HepG2 (cell line): ENCODE measurements at regions not wholly inside any gene's neighbourhood (a gene's known extent, or its start where the extent isn't known, plus 50 kb on each side); places are given as distances from the start of the nearest gene placed in this dataset.

Experiments used
- CCAR2 ChIP-seq: fragments of 200-400 bp; formaldehyde crosslinking; optimal IDR thresholded peaks from 2 replicates; pipeline ENCODE3; 2018; ENCODE audit warnings: low read depth, mild to moderate bottlenecking, low read length, moderate library complexity
- E2F1 ChIP-seq: sonication (generic); formaldehyde crosslinking; IDR thresholded peaks from 2 replicates; pipeline ENCODE4 v1.5.0; 2020; ENCODE audit warnings: missing genetic modification reagents
- GFI1 ChIP-seq: sonication (generic); formaldehyde crosslinking; IDR thresholded peaks from 2 replicates; pipeline ENCODE4 v1.5.0; 2020; ENCODE audit warnings: missing genetic modification reagents, mild to moderate bottlenecking, borderline replicate concordance
- GPN1 ChIP-seq: sonication (generic); formaldehyde crosslinking; IDR thresholded peaks from 2 replicates; pipeline ENCODE4 v1.5.1; 2020; ENCODE audit warnings: missing genetic modification reagents, borderline replicate concordance
- HES4 ChIP-seq: sonication (generic); formaldehyde crosslinking; IDR thresholded peaks from 2 replicates; pipeline ENCODE4 v1.9.0; 2021; ENCODE audit warnings: mild to moderate bottlenecking, missing genetic modification reagents, borderline replicate concordance
- TARDBP ChIP-seq: sonication (generic); formaldehyde crosslinking; IDR thresholded peaks from 2 replicates; pipeline ENCODE4 v1.8.0; 2022; ENCODE audit warnings: mild to moderate bottlenecking, missing genetic modification reagents
- TOE1 ChIP-seq: sonication (generic); formaldehyde crosslinking; IDR thresholded peaks from 2 replicates; pipeline ENCODE4 v1.4.0; 2020; ENCODE audit warnings: mild to moderate bottlenecking, missing genetic modification reagents
- ZBTB10 ChIP-seq: sonication (generic); formaldehyde crosslinking; IDR thresholded peaks from 2 replicates; pipeline ENCODE4 v1.4.0; 2020; ENCODE audit warnings: missing genetic modification reagents, borderline replicate concordance
- ZBTB39 ChIP-seq: sonication (generic); formaldehyde crosslinking; IDR thresholded peaks from 2 replicates; pipeline ENCODE4 v1.5.0; 2020; ENCODE audit warnings: missing genetic modification reagents
- ZGPAT ChIP-seq: IDR thresholded peaks from 2 replicates; pipeline ENCODE4 v1.6.1; 2016; ENCODE audit warnings: mild to moderate bottlenecking
- ZNF34 ChIP-seq: sonication (generic); formaldehyde crosslinking; IDR thresholded peaks from 2 replicates; pipeline ENCODE4 v1.4.0; 2020; ENCODE audit warnings: mild to moderate bottlenecking, missing genetic modification reagents, borderline replicate concordance
- ZNF609 ChIP-seq: sonication (generic); formaldehyde crosslinking; IDR thresholded peaks from 2 replicates; pipeline ENCODE4 v1.4.0; 2020; ENCODE audit warnings: mild to moderate bottlenecking, missing genetic modification reagents, borderline replicate concordance
- ZNF615 ChIP-seq: sonication (generic); formaldehyde crosslinking; IDR thresholded peaks from 2 replicates; pipeline ENCODE4 v1.5.0; 2020; ENCODE audit warnings: mild to moderate bottlenecking, missing genetic modification reagents, borderline replicate concordance
- ZNF878 ChIP-seq: sonication (generic); formaldehyde crosslinking; IDR thresholded peaks from 2 replicates; pipeline ENCODE4 v1.8.1; 2023; ENCODE audit warnings: mild to moderate bottlenecking, missing genetic modification reagents, moderate library complexity

GRCh38 chr15:53059273-53060043 is 269.3 kb upstream of the ONECUT1 start (continued):
- TF ChIP-seq ZGPAT, result peak; percentile 23; the same call in 1 of the 2 replicates
- TF ChIP-seq HES4 (CRISPR knock-in tag), result no peak
- no peak for TF ChIP-seq ZNF878 (CRISPR knock-in tag)
- TF ChIP-seq CCAR2, result no peak
- TF ChIP-seq ZNF609 (CRISPR knock-in tag), result peak; percentile 50; the same call in 1 of the 2 replicates
- no peak for TF ChIP-seq ZNF34 (CRISPR knock-in tag)
- no peak for TF ChIP-seq ZBTB39 (CRISPR knock-in tag)
- peak; percentile 26; the same call in 1 of the 2 replicates for TF ChIP-seq TARDBP (CRISPR knock-in tag)
- TF ChIP-seq GFI1 (CRISPR knock-in tag), result 0 out of 2 replicates have a peak, but pooled peaks have one; percentile 44
- TF ChIP-seq TOE1 (CRISPR knock-in tag), result no peak
- no peak for TF ChIP-seq ZBTB10 (CRISPR knock-in tag)
- no peak for TF ChIP-seq ZNF615 (CRISPR knock-in tag)
- no peak for TF ChIP-seq GPN1 (CRISPR knock-in tag)
- 0 out of 2 replicates have a peak, but pooled peaks have one; percentile 19 for TF ChIP-seq E2F1 (CRISPR knock-in tag)
